ENCODE measurements at regions not wholly inside any gene's neighbourhood (a gene's known extent, or its start where the extent isn't known, plus 50 kb on each side); places are given as distances from the start of the nearest gene placed in this dataset.

- TF ChIP-seq MYC (IDR thresholded peaks at IDR 0.05; ENCODE audit: low read depth, low read length) = no peak
- no peak for TF ChIP-seq CTCF (IDR thresholded peaks at IDR 0.05; ENCODE audit: low read depth, low read length)
- no peak for TF ChIP-seq MAX (IDR thresholded peaks at IDR 0.05; ENCODE audit: low read depth, low read length)
- TF ChIP-seq POLR2A (IDR thresholded peaks at IDR 0.05; ENCODE audit: extremely low read depth, insufficient read length) = no peak
- DNase-seq (ENCODE audit: low read depth) = no peak
- H3K4me3 ChIP-seq (ENCODE audit: low read depth, low read length) = no peak overlapping the region
These were observed 109.0 kb upstream of the ARSJ start for GRCh38 chr4:114088481-114088880.

GRCh38 chr4:114091546-114091945 is 112.1 kb upstream of the ARSJ start:
- DNase-seq (ENCODE audit: low read depth) = no peak
- TF ChIP-seq MYC (IDR thresholded peaks at IDR 0.05; ENCODE audit: low read depth, low read length) (no peak), MAX (IDR thresholded peaks at IDR 0.05; ENCODE audit: low read depth, low read length) (no peak), CTCF (IDR thresholded peaks at IDR 0.05; ENCODE audit: low read depth, low read length) (no peak), POLR2A (IDR thresholded peaks at IDR 0.05; ENCODE audit: extremely low read depth, insufficient read length) (no peak)

GRCh38 chr4:114093221-114093715 is 113.8 kb upstream of the ARSJ start:
- no peak for TF ChIP-seq CTCF (IDR thresholded peaks at IDR 0.05; ENCODE audit: low read depth, low read length)
- no peak for TF ChIP-seq MYC (IDR thresholded peaks at IDR 0.05; ENCODE audit: low read depth, low read length)
- TF ChIP-seq MAX (IDR thresholded peaks at IDR 0.05; ENCODE audit: low read depth, low read length) = no peak
- no peak overlapping the region for H3K4me3 ChIP-seq (ENCODE audit: low read depth, low read length)
- no peak for DNase-seq (ENCODE audit: low read depth)

More at GRCh38 chr4:114091546-114091945, 112.1 kb upstream of the ARSJ start:
- H3K4me3 ChIP-seq (ENCODE audit: low read depth, low read length) = no peak overlapping the region

GRCh38 chr4:114100288-114101031 is 121.0 kb upstream of the ARSJ start:
- no peak for TF ChIP-seq MAX (IDR thresholded peaks at IDR 0.05; ENCODE audit: low read depth, low read length)
- TF ChIP-seq POLR2A (IDR thresholded peaks at IDR 0.05; ENCODE audit: extremely low read depth, insufficient read length) = no peak
- TF ChIP-seq CTCF (IDR thresholded peaks at IDR 0.05; ENCODE audit: low read depth, low read length) = no peak
- TF ChIP-seq MYC (IDR thresholded peaks at IDR 0.05; ENCODE audit: low read depth, low read length) = no peak
- DNase-seq (ENCODE audit: low read depth) = no peak
- H3K4me3 ChIP-seq (ENCODE audit: low read depth, low read length) = no peak overlapping the region

- no peak for TF ChIP-seq CTCF (IDR thresholded peaks at IDR 0.05; ENCODE audit: low read depth, low read length)
- no peak for TF ChIP-seq POLR2A (IDR thresholded peaks at IDR 0.05; ENCODE audit: extremely low read depth, insufficient read length)
- TF ChIP-seq MAX (IDR thresholded peaks at IDR 0.05; ENCODE audit: low read depth, low read length) = no peak
- no peak for TF ChIP-seq MYC (IDR thresholded peaks at IDR 0.05; ENCODE audit: low read depth, low read length)
- no peak overlapping the region for H3K4me3 ChIP-seq (ENCODE audit: low read depth, low read length)
- DNase-seq (ENCODE audit: low read depth) = no peak
These were observed 124.5 kb upstream of the ARSJ start for GRCh38 chr4:114103908-114104307.
